T follicular helper cell (primary cell): ENCODE measurements at regions not wholly inside any gene's neighbourhood (a gene's known extent, or its start where the extent isn't known, plus 50 kb on each side); places are given as distances from the start of the nearest gene placed in this dataset.
"Not testable (repeated sequence)": the region's sequence is repeated elsewhere in the genome, so short reads cannot be mapped to it uniquely, and the experiment has no call there.

Source experiments
- DNase-seq: peaks from one replicate; pipeline ENCODE4 v3.0.0-alpha.2; 2020; ENCODE audit warnings: low read depth

DNA sequence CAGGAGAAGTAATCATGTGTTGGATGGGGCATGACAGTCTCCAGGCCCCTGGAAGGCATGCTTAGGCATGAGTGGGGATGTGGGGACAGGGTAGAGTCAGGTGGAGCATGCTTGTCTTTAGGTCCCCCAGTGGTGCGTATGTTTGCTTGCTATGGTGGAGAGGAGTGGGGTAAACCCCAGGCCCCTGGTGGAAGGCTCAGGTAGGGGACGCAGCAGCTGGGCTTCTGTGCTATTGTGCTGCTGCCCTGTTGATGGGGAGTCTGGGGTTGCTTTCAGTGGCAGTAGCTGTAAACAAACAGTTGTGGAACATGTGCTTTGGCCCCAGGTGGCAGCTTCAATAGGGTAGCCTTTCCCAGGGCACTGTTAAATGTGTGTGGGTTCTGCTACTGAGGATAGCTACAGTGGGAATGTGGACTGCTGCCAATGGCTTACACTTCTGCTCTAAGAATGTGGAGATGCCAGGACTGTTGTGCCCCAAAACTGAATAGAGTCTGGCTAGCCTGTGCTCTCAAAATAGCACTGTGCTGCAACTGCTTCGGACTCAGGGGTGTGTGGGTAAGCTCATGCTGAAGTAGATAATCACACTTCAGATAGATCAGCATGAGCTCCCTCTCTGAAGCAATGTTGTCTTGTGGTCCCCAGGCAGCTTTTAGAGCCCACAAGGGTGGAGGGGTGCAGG, 1257.3 kb downstream of the DIAPH3 start:
- DNase-seq, result no peak

DNA sequence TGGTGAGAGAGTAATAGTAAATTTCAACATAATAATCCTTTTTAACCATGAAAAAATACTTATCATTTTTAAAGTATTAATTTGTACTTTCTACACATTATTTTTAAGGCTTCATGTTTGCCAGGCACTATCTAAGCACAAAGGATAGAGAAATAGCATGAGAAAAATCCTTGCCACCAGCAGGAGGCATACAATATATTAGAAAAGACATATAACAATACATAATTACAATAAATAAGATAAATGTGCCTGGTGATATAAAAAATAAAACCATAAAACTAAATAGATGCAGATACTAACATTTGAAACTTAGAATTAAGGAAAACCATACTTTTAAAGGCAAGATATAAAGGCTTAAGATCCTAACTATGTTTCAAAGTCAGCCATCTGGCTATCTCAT, 1256.4 kb downstream of the DIAPH3 start:
- DNase-seq, result no peak

DNA sequence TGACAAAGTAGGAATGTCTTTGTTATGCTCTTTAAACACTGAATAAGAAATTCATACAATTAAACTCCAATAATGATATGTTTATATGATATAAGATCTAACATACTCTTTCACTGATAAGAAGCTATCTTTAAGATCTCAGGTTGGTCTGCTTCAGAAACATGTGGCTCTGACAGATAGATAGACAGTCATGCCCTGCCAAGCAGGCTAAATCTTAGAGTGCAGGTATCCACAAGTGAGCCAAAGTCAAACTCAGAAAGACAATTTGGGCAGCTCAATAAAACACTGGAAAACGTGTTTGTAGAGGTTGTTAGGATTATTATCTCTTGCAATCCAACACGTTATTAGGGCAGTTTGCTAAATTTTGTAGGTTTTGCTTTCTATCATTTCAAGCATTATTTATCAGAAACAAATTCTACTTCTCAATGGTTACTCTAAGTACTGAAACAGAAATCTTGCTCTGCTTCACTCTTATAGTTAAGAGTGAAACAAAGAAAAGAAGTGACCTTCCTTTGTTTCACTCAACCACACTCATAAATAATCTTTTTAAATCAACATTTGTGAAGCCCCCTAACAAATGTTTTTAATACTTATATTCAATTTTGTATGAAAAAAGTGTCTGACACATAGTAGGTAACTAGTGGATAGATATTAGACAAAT, 1255.6 kb downstream of the DIAPH3 start:
- no peak for DNase-seq

DNA sequence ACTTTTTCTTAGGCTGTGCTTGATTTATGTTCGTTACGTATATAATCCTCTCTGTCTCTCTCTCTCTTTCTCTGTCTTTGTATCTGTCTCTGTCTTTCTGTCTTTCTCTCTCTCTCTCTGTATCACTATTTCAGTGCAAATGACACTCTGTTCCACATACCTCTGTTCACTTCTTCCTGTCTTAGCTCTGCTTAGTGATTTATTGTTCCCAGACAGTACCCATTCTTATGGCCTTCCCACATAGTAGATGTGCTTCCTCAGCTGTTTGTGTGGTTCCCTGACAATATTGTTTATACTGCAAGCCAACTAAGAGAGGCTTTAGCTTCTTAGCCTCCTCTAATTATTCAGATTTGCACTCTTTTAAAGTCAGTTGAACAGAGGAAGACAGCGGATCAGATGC, 1244.2 kb downstream of the DIAPH3 start:
- no peak for DNase-seq

DNA sequence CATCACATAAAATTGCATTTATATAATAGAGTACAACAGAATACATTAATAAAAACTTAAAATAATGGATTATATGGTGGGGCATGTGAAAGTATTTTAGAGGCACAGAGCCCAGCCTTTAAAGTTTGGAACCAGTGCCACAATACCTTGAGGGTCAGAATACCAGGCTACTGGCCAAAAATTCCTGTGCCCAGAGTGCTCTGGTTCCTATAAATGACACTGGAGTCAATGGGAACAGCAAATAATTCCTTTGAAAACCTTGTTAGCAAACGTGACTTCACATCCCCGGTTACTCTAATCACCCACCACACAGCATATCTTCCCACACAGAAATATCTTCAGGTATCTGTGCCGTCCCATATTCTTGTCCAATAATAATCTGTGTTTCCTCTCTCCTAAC, 1242.6 kb downstream of the DIAPH3 start:
- no peak for DNase-seq

DNA sequence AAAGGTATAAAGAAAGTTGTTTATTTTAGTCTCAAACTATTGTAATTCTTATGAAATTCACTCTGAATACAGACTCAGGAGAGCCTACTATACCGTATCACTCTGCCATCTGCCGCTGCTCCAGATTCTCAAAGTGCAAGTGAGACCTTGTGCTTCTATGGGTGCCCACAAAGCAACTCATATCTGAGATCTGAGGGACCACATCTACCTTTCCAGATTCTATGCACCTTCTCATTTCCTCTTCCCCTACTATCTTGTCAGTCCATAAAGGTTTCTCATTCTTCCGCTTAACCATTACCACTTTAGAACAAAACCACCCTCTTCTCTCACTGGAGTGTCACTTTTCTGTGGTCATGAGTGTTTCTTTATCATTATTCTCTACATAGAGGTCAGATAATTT, 1236.9 kb downstream of the DIAPH3 start:
- no peak for DNase-seq

DNA sequence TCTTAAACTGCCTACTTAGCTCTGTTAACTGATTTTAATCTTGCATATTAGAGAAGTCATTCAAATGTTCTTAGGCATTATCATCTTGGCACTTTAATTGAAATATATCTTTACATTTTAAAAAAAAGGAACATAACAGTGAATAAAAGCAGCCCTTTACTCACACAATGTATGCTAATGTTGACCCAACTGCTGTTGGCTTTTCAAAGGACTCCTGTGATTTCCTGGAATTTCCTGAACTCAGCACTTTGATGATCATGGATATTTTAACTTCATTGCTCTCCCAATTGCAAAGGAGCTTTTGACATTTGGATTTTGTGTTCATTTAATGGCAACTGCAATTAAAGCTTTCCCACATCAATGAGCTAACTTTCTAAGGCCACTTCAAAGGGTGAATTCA, 1230.3 kb downstream of the DIAPH3 start:
- no peak for DNase-seq

DNA sequence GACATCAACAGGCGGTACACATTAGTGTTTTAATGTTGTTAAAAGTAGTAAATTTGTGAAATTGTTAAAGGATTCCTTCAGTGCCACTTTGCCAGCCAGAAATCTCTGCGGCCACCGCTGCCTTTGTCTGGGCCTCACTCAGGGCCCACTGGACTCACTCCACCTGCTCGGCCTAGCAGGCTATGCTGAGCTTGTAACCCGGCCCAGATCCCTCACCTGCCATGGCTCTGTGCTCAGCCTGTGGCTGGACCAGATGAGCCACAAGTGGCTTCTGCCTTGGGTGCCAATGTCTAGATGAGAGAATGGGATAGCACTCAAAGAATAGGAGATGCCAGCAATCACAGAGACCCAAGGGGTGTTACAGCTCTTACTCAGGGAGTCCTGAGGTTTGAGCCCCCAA, 1228.0 kb downstream of the DIAPH3 start:
- DNase-seq, result no peak

DNA sequence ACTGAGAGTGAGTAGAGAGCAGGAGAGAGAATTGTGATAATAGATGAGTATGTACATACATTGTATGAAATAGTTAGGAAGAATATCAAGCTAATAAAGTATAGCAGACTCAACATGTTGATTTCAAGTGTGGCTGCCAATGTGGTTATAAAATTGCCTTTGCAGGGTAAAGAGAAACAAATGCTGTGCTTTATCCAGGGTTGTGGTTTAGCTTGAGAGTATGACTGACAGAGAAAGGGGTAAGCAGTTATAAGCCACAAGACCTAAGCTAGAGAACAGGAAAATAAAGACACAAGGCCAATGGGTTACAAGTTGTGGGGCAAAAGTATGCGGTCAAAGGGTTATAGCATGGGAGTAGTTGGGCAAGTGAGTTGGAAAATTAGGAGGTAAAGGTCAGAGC, 1217.5 kb downstream of the DIAPH3 start:
- no peak for DNase-seq

DNA sequence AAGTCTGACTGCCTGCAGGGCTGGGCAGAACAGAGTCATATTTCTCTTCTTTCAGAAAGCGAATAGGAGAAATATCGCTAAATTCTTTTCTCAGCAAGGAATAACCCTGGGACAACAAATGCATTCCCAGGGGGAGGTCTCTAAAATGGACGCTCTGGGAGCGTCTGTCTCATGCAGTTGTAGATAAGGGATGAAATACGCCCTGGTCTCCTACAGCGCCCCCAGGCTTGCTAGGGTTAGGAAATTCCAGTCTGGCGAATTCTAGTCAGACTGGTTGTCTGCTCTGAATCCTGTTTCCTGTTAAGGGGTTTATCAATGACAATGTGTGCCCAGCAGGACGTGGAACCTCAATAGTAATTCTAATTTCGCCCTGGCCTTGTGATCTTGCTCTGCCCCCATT, 1214.1 kb downstream of the DIAPH3 start:
- no peak for DNase-seq

DNA sequence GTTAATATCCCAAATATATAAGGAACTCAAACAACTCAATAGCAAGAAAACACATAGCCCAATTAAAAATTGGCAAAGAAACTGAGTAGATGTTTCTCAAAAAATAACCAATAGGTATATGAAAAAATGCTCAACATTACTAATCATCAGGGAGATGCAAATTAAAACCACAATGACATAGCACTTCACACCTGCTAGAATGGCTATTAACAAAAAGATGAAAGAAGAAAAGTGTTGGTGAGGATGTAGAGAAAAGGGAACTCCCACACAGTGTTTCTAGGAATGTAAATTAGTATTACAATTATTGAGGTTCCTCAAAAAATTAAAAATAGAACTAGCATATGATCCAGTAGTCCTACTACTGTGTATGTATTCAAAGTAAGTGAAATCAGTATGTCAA, 1212.8 kb downstream of the DIAPH3 start:
- DNase-seq, result no peak

DNA sequence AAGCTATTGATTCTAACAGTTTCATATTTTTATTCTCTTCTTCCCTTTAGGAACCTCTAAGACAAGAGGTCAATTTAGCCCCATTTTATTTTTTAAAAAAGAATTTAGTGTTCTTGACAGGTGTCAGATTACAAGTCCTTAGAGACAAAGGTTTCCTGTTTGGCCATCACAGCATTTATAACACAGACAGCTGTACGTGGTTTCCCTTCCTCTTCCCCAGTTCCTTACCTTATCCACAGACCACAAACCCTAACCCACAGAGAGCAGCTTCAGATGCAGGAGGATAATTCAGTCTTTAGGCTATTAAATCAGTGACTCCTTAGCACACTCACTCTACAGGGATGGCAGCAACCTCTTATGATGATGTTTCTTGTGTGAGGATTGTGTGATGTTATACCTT, 1210.1 kb downstream of the DIAPH3 start:
- no peak for DNase-seq

DNA sequence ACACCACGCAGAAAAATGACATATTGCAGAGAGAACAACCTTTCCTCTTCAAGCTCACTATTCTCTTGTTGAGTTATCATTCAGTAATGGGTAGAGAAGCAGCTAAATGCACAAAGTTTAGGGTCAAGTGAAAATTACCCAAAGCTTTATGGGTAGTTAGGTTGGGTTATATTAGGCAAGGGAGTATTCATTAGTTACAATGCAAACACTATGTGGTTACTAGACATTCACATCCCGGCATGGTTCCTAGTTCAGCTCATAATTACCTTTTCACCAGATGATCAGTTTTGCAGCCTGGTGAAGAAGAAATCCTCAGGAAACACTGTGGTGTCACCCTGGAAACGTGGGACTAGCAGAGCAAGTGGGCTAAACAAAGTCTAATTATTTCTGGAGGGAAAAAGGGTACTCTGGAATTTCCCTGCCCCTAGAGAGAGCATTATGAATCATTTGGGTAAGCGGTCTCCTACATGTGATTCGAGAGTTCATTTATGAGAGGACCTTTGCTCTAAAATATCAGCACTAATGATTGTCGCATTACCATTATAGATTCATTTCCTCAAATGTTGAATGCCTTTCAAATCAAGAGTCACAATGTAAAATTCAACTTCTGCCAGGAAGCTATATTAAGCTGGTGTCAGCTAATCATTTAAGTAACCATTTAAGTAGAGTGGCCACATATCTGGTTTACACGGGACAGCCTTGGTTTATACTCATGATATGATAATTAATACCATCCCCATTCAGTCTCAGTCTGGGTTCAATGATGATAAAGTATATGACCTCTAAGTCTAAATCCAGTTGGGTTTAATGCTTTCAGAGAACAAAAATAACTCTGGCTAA, 1208.0 kb downstream of the DIAPH3 start:
- DNase-seq, result no peak

DNA sequence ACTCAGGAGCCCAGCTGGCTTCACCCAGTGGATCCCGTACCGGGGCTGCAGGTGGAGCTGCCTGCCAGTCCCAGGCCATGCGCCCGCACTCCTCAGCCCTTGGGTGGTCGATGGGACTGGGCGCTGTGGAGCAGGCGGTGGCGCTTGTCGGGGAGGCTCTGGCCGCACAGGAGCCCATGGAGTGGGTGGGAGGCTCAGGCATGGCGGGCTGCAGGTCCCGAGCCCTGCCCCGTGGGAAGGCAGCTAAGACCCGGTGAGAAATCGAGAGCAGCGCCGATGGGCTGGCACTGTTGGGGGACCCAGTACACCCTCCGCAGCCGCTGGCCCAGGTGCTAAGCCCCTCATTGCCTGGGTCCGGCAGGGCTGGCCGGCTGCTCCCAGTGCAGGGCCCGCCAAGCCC, 1205.6 kb downstream of the DIAPH3 start:
- not testable (repeated sequence) for DNase-seq

DNA sequence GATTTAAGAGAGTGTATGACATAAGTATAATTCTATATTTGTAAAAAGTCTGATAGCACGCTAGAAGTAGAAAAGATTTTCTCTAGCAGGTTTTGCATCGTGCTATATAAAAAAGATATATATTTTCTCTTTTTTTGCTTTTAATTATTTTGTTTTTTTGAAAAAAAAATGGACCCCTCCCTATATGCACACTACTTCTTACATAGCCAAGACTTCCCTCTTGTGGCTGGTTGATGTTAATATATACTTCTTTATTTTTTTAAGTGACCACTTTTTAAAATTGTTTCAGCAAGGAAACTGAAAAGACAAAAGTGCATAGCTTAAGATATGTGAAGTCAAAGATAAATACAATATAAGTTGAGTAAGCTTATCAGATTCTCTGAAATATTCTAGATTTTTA, 1202.8 kb downstream of the DIAPH3 start:
- no peak for DNase-seq

DNA sequence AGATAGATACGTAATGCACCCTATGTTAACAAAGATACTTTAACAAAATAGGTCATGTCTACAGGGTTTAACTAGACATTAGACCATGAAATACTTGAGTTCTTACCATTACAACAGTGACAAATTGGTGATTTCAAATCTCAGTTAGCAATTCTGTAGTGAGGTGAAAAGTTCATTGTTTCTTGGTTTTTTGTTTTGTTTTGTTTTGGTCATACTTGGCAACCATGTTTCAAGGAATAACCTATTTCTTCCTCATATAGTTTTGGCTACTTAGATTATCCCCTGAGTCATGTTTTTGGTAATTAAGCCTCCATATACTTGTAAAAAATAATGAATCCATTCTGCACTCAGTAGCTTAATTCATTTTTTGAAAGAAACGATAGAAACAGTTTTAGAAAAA, 1200.4 kb downstream of the DIAPH3 start:
- no peak for DNase-seq

DNA sequence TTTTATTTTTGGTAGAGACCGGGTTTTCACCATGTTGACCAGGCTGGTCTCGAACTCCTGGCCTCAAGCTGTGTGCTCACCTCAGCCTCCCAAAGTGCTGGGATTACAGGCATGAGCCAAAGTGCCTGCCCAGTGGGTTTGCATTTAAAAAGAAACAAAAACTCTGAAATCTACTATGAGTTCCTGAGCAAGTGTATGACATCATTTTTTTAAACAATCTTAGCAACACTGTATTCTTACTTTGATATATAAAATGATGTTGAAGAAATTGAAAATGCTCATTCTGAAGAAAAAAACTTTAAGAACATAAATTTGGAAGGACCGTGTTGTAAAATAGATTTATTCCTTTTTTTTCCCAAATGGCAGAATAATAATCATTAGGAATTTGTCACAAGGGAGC, 1199.7 kb downstream of the DIAPH3 start:
- DNase-seq, result no peak

DNA sequence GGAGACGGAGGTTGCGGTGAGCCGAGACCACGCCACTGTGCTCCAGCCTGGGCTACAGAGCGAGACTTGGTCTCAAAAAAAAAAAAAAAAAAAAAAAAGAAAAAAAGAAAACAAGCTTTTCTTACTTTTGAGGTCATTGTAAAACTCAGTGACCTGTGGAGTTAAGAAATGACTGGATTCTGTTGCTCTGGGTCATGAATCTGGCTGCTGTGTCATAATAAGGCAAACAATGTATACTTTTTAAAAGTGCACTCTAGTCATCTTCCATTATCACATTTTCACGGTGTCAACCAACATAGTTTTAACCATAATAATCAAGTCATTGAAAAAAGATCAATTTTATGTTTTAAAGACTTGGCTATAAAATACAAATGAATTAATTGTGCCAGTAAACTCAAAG, 1186.6 kb downstream of the DIAPH3 start:
- no peak for DNase-seq

DNA sequence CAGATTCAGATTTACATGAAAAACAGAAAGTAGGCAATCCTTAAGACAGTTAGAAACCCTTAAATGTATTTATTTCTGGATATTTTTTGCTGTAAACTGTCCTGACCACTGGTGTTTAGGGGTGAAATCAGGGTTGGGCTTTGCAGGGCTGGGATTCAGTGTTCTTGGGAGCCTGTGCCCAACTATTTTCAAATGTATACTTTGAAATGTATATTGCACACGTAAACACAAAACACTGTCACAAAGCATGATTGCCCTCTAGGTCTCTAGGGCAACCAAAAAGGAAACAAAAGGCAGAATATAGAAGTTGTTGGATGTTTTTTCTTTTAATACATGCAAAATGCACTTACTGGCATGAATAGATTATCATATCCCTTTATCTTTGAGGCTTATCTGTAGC, 1185.4 kb downstream of the DIAPH3 start:
- no peak for DNase-seq

DNA sequence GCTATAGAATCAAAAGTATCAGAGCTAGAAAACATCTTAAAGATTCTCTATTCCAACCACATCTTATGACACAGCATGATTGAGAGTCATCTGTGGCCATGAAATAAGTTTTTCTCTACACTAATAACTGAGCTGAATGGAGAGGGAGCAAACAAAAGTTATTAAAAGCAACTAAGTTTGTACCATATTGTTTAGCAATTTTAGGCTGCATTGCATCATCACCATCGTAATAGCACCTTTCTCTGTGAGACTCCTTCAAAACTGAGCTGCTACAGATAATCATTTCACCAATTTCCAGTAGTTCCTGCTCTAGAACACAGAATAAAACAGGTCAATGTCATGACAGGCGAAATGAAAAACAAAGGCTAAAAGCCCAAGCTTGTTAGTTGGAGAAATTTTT, 1183.9 kb downstream of the DIAPH3 start:
- no peak for DNase-seq

DNA sequence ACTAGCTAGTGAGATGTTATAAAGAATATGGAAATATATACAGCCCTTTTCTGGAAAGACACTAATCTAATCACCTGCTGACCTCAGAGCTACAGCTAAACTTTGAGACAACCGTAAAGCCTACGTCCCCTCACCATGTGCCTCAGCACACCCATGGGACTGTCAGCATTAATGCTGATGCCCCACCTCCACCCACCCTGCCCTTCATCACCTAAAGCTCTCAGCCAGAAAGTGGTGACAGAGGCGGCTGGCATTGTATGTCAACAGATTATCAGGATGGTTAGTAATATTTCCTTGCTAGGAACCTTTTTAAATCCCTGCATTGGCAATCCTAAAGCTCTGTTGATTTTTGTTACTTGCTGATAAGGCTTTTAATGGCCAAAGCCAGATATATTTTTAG, 1177.9 kb downstream of the DIAPH3 start:
- no peak for DNase-seq

DNA sequence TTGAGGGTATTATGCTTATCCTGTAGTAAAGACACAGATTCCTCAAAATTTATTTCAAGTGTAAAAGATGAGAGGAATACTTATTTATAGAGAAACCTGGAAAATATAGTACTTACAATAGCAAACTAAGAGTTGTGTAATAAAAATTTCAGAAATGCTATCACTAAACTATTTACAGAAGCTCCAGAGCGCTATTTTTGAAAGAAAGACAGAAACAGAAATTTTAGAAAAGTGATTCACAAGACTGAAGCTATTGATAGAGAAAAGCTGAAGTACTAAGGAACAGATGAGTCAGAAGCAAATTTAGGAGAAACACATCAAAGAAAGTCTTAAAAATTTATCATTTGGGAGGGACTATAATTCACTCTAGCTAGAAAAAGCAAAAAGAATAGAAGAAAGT, 1174.2 kb downstream of the DIAPH3 start:
- DNase-seq, result no peak

DNA sequence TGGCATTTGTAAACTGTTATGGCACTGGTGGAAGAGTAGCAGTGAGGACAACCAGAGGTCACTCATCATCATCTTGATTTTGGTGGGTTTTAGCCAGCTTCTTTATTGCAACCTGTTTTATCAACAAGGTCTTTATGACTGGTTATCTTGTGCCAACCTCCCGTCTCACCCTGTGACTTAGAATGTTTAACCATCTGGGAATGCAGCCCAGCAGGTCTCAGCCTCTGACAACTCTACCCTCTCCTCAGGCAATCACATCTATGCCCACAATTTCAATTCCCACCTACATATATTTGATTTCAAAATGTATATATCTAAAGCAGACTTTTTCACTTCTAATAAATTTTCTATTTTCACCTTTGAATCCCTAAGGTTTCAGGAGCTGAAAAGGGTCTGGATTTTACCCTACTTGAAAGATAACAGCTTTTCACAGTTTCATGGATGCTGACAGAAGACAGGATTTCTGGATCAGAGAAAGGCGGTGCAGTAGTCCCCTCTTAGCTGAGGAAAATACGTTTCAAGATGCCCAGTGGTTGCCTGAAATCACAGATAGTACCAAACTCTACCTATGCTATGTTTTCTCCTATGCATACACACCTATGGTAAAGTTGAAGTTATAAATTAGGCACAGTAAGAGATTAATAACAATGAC, 1171.8 kb downstream of the DIAPH3 start:
- DNase-seq, result no peak
